Tibial nerve (tissue), 4 donors: ENCODE measurements at regions not wholly inside any gene's neighbourhood (a gene's known extent, or its start where the extent isn't known, plus 50 kb on each side); places are given as distances from the start of the nearest gene placed in this dataset.

ENCODE experiments used
- DNase-seq, 2 donors: peaks; one replicate each; pipeline ENCODE4 v3.0.0-alpha.2; 2019; ENCODE audit warnings: low spot score in 2 of 2
- H3K27ac ChIP-seq, 4 donors: fragments of 200-600 bp; sonication (generic) in 3 of 4; one replicate each; pipeline ENCODE4 v1.5.1; 2017 to 2019; ENCODE audit warnings: mild to moderate bottlenecking in 1 of 4
- H3K27me3 ChIP-seq, 2 donors: fragments of 200-600 bp; sonication (generic) in 1 of 2; one replicate each; pipeline versions ENCODE4 v1.5.1 to v1.6.0; 2017 to 2019
- H3K36me3 ChIP-seq, 3 donors: fragments of 200-600 bp; sonication (generic); one replicate each; pipeline ENCODE4 v1.5.1; 2018 to 2019
- H3K4me1 ChIP-seq, 4 donors: fragments of 200-600 bp; sonication (generic) in 3 of 4; one replicate each; pipeline ENCODE4 v1.5.1; 2017 to 2019
- H3K4me3 ChIP-seq, 4 donors: fragments of 200-600 bp; sonication (generic) in 3 of 4; one replicate each; pipeline ENCODE4 v1.5.1; 2017 to 2019; ENCODE audit warnings: mild to moderate bottlenecking in 1 of 4, moderate library complexity in 1 of 4
- H3K9me3 ChIP-seq, 4 donors: fragments of 200-600 bp; sonication (generic) in 3 of 4; one replicate each; pipeline ENCODE4 v1.5.1; 2017 to 2019
- EP300 ChIP-seq, 2 donors: sonication (generic); formaldehyde crosslinking; IDR thresholded peaks; one replicate each; pipeline ENCODE4 v1.6.1; 2017; ENCODE audit warnings: antibody characterized with exemption in 2 of 2, mild to moderate bottlenecking in 1 of 2
- POLR2A ChIP-seq, 2 donors: fragments of 450-650 bp; IDR thresholded peaks; one replicate each; pipeline ENCODE4 v1.6.1; 2017; ENCODE audit warnings: antibody characterized with exemption in 2 of 2, mild to moderate bottlenecking in 2 of 2, moderate library complexity in 2 of 2
- WGBS, 2 donors: methylation state at CpG; one replicate each; pipeline ENCODE4 v1.1.5; 2018; 5-methylcytosine and 5-hydroxymethylcytosine counted together
- TF ChIP-seq, protein P1 (sequence below), 5 experiments: fragments of 200-600 bp in 3 of 5; fragments of 450-650 bp in 2 of 5; sonication (generic) in 3 of 5; IDR thresholded peaks; one replicate each; pipeline ENCODE4 v1.5.1; 2016 to 2019; ENCODE audit warnings: antibody characterized with exemption in 5 of 5, mild to moderate bottlenecking in 3 of 5, moderate library complexity in 2 of 5

- H3K9me3 ChIP-seq, result no peaks in the 10 kb centered on the region
- DNase-seq, result no peak
- H3K4me1 ChIP-seq, result no peaks in the 10 kb centered on the region
- H3K36me3 ChIP-seq, result no peaks in the 10 kb centered on the region
- TF ChIP-seq, protein P1, sequence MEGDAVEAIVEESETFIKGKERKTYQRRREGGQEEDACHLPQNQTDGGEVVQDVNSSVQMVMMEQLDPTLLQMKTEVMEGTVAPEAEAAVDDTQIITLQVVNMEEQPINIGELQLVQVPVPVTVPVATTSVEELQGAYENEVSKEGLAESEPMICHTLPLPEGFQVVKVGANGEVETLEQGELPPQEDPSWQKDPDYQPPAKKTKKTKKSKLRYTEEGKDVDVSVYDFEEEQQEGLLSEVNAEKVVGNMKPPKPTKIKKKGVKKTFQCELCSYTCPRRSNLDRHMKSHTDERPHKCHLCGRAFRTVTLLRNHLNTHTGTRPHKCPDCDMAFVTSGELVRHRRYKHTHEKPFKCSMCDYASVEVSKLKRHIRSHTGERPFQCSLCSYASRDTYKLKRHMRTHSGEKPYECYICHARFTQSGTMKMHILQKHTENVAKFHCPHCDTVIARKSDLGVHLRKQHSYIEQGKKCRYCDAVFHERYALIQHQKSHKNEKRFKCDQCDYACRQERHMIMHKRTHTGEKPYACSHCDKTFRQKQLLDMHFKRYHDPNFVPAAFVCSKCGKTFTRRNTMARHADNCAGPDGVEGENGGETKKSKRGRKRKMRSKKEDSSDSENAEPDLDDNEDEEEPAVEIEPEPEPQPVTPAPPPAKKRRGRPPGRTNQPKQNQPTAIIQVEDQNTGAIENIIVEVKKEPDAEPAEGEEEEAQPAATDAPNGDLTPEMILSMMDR (IDR thresholded peaks at IDR 0.05), result no peak
- TF ChIP-seq EP300 (IDR thresholded peaks at IDR 0.05), result no peak
- TF ChIP-seq POLR2A (IDR thresholded peaks at IDR 0.05), result no peak
- H3K27me3 ChIP-seq, result no peaks in the 10 kb centered on the region
- H3K4me3 ChIP-seq, result no peak overlapping the region
- WGBS, 2 donors, result 49 to 62% methylated on average over 1 of the region's 1 CpG
- H3K27ac ChIP-seq, result no peak overlapping the region
These were observed 638.7 kb downstream of the PCDH18 start for GRCh38 chr4:136893573-136893972.

- H3K9me3 ChIP-seq, result no peaks in the 10 kb centered on the region
- H3K4me1 ChIP-seq, result no peaks in the 10 kb centered on the region
- WGBS, 2 donors, result 78 to 82% methylated on average over 2 of the region's 2 CpGs
- no peak overlapping the region for H3K27ac ChIP-seq
- TF ChIP-seq, protein P1 (IDR thresholded peaks at IDR 0.05), result no peak
- TF ChIP-seq POLR2A (IDR thresholded peaks at IDR 0.05) (no peak), EP300 (IDR thresholded peaks at IDR 0.05) (no peak)
- no peaks in the 10 kb centered on the region for H3K27me3 ChIP-seq
- no peak overlapping the region for H3K4me3 ChIP-seq
- no peak for DNase-seq
- no peaks in the 10 kb centered on the region for H3K36me3 ChIP-seq
These were observed 650.6 kb downstream of the PCDH18 start for GRCh38 chr4:136881666-136882065.

GRCh38 chr4:136873555-136873954 lies 658.7 kb downstream of the PCDH18 start:
- H3K4me3 ChIP-seq, result no peak overlapping the region
- no peaks in the 10 kb centered on the region for H3K9me3 ChIP-seq
- WGBS, 2 donors, result 55 to 66% methylated on average over 1 of the region's 1 CpG
- no peak overlapping the region for H3K27ac ChIP-seq
- H3K36me3 ChIP-seq, result no peaks in the 10 kb centered on the region
- TF ChIP-seq POLR2A (IDR thresholded peaks at IDR 0.05) (no peak), EP300 (IDR thresholded peaks at IDR 0.05) (no peak)
- TF ChIP-seq, protein P1 (IDR thresholded peaks at IDR 0.05), result no peak
- H3K27me3 ChIP-seq, result no peaks in the 10 kb centered on the region
- no peaks in the 10 kb centered on the region for H3K4me1 ChIP-seq
- DNase-seq, result no peak

- no peak for TF ChIP-seq POLR2A (IDR thresholded peaks at IDR 0.05)
- no peak for TF ChIP-seq EP300 (IDR thresholded peaks at IDR 0.05)
- TF ChIP-seq, protein P1 (IDR thresholded peaks at IDR 0.05), result no peak
- Histone ChIP-seq H3K4me3 (no peak overlapping the region), H3K36me3 (no peaks in the 10 kb centered on the region), H3K9me3 (no peaks in the 10 kb centered on the region), H3K4me1 (peaks cover 0 to 13% (median 2%) of the 10 kb centered on the region in 4 donors), H3K27me3 (no peaks in the 10 kb centered on the region), H3K27ac (no peak overlapping the region)
- no peak for DNase-seq
- WGBS, 2 donors, result 79 to 86% methylated on average over 10 of the region's 10 CpGs
These were observed 664.8 kb downstream of the PCDH18 start for GRCh38 chr4:136867465-136867864.

GRCh38 chr4:136865526-136865925 lies 666.8 kb downstream of the PCDH18 start:
- Histone ChIP-seq H3K27ac (no peak overlapping the region), H3K9me3 (no peaks in the 10 kb centered on the region), H3K27me3 (no peaks in the 10 kb centered on the region)

More at GRCh38 chr4:136865526-136865925, 666.8 kb downstream of the PCDH18 start:
- 21 to 32% methylated on average over 2 of the region's 2 CpGs for WGBS, 2 donors
- no peak for DNase-seq
- no peaks in the 10 kb centered on the region for H3K36me3 ChIP-seq
- TF ChIP-seq EP300 (IDR thresholded peaks at IDR 0.05) (no peak), POLR2A (IDR thresholded peaks at IDR 0.05) (no peak)
- TF ChIP-seq, protein P1 (IDR thresholded peaks at IDR 0.05), result no peak
- H3K4me3 ChIP-seq, result no peak overlapping the region
- peaks cover 0 to 13% (median 2%) of the 10 kb centered on the region in 4 donors for H3K4me1 ChIP-seq
